GM12864 (cell line): ENCODE measurements at regions not wholly inside any gene's neighbourhood (a gene's known extent, or its start where the extent isn't known, plus 50 kb on each side); places are given as distances from the start of the nearest gene placed in this dataset.
"Not testable (repeated sequence)": the region's sequence is repeated elsewhere in the genome, so short reads cannot be mapped to it uniquely, and the experiment has no call there.

ENCODE experiments used
- DNase-seq: peaks from one replicate; pipeline ENCODE4 v3.0.0-alpha.2; 2011; ENCODE audit warnings: low read depth
- H3K4me3 ChIP-seq: 2 replicates; pipeline ENCODE4 v1.5.1; 2011; ENCODE audit warnings: mild to moderate bottlenecking, low read depth, low read length, control low read depth
- CTCF ChIP-seq: IDR thresholded peaks from 2 replicates; pipeline ENCODE4 v1.5.1; 2011; ENCODE audit warnings: low read depth, mild to moderate bottlenecking, moderate library complexity, low read length, control low read depth, inconsistent platforms; ENCODE audit errors: missing control alignments

GRCh38 chr18:44342162-44342561, 338.5 kb upstream of the SETBP1 start:
- TF ChIP-seq CTCF, result no peak
- DNase-seq, result no peak
- H3K4me3 ChIP-seq, result no peak overlapping the region

- no peak for DNase-seq
- no peak overlapping the region for H3K4me3 ChIP-seq
- no peak for TF ChIP-seq CTCF
Measured at GRCh38 chr18:44342946-44343345, 337.7 kb upstream of the SETBP1 start.

DNA sequence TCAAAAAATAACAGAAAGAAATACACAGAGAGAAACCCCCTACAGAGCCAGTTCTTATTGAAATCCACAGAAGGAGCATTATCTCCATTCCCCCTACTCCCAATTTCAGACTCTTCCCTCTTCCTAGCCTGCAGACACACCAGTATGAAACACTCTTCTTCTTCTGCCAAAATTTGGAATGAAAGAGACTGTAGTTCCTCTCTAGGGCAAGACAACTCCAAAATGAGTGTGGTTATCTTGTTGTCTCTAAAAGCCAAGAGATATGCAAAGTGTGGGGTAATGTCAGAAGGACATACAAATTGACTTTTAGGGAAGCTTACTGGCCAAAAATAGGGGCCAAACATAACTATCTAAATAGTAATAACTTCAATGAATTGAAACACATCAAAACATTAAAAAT, 337.1 kb upstream of the SETBP1 start:
- H3K4me3 ChIP-seq, result no peak overlapping the region
- no peak for TF ChIP-seq CTCF
- no peak for DNase-seq

GRCh38 chr18:44356566-44357157, 324.0 kb upstream of the SETBP1 start:
- H3K4me3 ChIP-seq, result no peak overlapping the region
- DNase-seq, result no peak
- TF ChIP-seq CTCF, result no peak

DNA sequence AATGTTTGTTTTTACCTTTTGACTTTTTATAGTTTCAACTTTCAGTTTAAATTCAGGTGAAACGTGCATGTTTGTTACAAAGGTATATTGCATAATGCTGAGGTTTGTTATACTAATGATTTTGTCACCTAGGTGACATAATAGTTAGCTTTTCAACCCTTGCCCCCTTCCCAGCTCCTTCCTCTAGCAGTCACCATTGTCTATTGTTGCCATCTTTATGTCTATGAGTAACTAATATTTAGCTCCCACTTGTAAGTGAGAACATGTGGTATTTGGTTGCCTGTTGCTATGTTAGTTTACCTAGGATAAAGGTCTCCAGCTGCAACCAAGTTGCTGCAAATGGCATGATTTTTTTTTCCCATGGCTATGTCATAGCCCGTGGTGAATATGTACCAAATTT, 322.3 kb upstream of the SETBP1 start:
- no peak for DNase-seq

GRCh38 chr18:44359741-44360140, 320.9 kb upstream of the SETBP1 start:
- H3K4me3 ChIP-seq, DNase-seq: not testable (repeated sequence)

More for the DNA sequence above, 322.3 kb upstream of the SETBP1 start:
- TF ChIP-seq CTCF, result no peak
- H3K4me3 ChIP-seq, result no peak overlapping the region

DNA sequence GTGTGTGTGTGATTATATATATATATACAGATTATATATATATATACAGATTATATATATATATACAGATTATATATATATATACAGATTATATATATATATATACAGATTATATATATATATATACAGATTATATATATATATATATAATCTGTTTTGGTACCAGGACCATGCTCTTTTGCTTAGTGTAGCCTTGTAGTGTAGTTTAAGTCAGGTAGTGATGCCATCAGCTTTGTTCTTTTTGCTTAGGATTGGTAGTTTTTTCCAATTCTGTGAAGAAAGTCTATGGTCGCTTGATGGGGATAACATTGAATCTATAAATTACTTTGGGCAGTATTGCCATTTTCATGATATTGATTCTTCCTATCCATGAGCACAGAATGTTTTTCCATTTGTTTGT, 318.5 kb upstream of the SETBP1 start:
- H3K4me3 ChIP-seq, DNase-seq: not testable (repeated sequence)

DNA sequence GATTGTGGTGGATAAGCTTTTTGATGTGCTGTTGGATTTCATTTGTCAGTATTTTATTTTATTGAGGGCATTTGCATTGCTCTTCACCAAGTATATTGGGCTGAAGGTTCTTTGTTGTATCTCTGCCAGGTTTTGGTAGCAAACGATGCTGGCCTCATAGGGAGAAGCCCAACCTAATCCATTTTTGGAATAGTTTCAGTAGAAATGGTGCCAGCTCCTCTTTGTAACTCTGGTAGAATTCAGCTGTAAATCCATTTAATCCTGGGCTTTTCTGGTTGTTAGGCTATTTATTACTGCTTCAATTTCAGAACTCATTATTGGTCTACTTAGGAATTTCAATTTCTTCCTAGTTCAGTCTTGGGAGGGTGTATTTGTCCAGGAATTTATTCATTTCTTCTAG, 309.8 kb upstream of the SETBP1 start:
- TF ChIP-seq CTCF, result no peak
- no peak for DNase-seq

More for the DNA sequence above, 309.8 kb upstream of the SETBP1 start:
- no peak overlapping the region for H3K4me3 ChIP-seq
